ENCODE measurements at regions not wholly inside any gene's neighbourhood (a gene's known extent, or its start where the extent isn't known, plus 50 kb on each side); places are given as distances from the start of the nearest gene placed in this dataset.

DNA sequence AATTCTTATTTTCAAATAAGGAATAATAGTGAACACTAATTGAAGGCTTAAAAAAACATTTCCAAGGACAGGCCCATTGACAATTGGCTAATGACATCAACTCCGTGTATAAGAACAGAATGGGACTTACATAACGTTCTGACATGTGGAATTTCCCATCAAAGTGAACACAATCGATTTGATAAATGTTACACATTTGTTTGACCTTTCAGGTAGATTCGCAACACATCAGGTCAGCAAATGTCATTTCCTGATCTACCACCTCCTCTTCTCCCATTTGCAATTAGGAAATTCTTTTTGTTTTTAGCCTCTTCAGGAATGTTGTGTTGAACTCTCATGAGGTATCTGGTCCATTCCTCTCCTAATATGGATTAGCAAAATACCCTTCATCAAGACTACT lies 292.9 kb upstream of the SLC14A2 start (continued):
- TF ChIP-seq, protein P1, sequence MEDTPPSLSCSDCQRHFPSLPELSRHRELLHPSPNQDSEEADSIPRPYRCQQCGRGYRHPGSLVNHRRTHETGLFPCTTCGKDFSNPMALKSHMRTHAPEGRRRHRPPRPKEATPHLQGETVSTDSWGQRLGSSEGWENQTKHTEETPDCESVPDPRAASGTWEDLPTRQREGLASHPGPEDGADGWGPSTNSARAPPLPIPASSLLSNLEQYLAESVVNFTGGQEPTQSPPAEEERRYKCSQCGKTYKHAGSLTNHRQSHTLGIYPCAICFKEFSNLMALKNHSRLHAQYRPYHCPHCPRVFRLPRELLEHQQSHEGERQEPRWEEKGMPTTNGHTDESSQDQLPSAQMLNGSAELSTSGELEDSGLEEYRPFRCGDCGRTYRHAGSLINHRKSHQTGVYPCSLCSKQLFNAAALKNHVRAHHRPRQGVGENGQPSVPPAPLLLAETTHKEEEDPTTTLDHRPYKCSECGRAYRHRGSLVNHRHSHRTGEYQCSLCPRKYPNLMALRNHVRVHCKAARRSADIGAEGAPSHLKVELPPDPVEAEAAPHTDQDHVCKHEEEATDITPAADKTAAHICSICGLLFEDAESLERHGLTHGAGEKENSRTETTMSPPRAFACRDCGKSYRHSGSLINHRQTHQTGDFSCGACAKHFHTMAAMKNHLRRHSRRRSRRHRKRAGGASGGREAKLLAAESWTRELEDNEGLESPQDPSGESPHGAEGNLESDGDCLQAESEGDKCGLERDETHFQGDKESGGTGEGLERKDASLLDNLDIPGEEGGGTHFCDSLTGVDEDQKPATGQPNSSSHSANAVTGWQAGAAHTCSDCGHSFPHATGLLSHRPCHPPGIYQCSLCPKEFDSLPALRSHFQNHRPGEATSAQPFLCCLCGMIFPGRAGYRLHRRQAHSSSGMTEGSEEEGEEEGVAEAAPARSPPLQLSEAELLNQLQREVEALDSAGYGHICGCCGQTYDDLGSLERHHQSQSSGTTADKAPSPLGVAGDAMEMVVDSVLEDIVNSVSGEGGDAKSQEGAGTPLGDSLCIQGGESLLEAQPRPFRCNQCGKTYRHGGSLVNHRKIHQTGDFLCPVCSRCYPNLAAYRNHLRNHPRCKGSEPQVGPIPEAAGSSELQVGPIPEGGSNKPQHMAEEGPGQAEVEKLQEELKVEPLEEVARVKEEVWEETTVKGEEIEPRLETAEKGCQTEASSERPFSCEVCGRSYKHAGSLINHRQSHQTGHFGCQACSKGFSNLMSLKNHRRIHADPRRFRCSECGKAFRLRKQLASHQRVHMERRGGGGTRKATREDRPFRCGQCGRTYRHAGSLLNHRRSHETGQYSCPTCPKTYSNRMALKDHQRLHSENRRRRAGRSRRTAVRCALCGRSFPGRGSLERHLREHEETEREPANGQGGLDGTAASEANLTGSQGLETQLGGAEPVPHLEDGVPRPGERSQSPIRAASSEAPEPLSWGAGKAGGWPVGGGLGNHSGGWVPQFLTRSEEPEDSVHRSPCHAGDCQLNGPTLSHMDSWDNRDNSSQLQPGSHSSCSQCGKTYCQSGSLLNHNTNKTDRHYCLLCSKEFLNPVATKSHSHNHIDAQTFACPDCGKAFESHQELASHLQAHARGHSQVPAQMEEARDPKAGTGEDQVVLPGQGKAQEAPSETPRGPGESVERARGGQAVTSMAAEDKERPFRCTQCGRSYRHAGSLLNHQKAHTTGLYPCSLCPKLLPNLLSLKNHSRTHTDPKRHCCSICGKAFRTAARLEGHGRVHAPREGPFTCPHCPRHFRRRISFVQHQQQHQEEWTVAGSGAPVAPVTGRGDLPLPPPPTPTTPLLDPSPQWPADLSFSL (CRISPR knock-in tag; IDR thresholded peaks at IDR 0.05): no peak
- TF ChIP-seq, protein P2, sequence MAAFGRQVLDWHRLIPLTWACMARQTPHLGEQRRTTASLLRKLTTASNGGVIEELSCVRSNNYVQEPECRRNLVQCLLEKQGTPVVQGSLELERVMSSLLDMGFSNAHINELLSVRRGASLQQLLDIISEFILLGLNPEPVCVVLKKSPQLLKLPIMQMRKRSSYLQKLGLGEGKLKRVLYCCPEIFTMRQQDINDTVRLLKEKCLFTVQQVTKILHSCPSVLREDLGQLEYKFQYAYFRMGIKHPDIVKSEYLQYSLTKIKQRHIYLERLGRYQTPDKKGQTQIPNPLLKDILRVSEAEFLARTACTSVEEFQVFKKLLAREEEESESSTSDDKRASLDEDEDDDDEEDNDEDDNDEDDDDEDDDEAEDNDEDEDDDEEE (CRISPR knock-in tag; IDR thresholded peaks at IDR 0.05): no peak

DNA sequence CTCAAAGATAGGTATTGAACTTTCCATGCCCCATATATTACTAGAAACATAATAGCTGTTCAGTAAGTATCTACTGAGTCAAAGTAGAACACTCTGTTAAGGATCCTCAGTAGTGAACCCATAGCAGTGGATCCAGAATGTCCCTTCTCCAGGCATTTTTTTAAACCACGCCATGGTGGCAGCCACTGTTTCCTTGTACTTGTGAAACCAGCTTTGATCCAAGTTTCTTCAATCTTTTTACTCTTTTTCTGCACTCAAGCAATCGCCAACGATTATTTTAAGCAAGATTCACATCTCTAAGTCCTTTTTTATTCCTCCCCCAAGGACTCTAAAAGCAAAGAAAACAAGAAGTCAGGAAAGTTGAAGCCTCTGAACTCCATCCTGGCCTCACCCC lies 291.2 kb upstream of the SLC14A2 start:
- intact Hi-C loops (cut with micrococcal nuclease; ENCODE audit: unreplicated experiment): no loop called here
- Histone ChIP-seq H3K4me1 (ENCODE audit: insufficient read depth, low read length) (no peaks in the 10 kb centered on the region), H2AFZ (ENCODE audit: low read length) (no peak overlapping the region), H3K4me2 (ENCODE audit: low read depth, low read length) (no peak overlapping the region), H3K4me3 (replicated peaks in 1 of 3; ENCODE audit: insufficient read depth in 1 of 3, low read depth in 2 of 3, low read length in 3 of 3) (no peak overlapping the region), H3K36me3 (replicated peaks in 1 of 2; ENCODE audit: control insufficient read depth in 1 of 2, insufficient read depth in 2 of 2, low read length in 2 of 2) (no peaks in the 10 kb centered on the region), H3K9me3 (ENCODE audit: low read length) (no peaks in the 10 kb centered on the region), H3K9ac (ENCODE audit: insufficient read depth, low read depth, low read length) (no peak overlapping the region), H3K79me2 (ENCODE audit: insufficient read depth, low read length) (no peaks in the 10 kb centered on the region), H3K27me3 (ENCODE audit: control insufficient read depth in 1 of 2, insufficient read depth in 2 of 2, low read length in 2 of 2) (no peaks in the 10 kb centered on the region), H4K20me1 (ENCODE audit: insufficient read depth, low read length) (no peaks in the 10 kb centered on the region), H3K27ac (ENCODE audit: extremely low read length, insufficient read depth, low read length) (no peak overlapping the region)
- TF ChIP-seq, protein P3, sequence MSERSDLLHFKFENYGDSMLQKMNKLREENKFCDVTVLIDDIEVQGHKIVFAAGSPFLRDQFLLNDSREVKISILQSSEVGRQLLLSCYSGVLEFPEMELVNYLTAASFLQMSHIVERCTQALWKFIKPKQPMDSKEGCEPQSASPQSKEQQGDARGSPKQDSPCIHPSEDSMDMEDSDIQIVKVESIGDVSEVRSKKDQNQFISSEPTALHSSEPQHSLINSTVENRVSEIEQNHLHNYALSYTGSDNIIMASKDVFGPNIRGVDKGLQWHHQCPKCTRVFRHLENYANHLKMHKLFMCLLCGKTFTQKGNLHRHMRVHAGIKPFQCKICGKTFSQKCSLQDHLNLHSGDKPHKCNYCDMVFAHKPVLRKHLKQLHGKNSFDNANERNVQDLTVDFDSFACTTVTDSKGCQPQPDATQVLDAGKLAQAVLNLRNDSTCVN (CRISPR knock-in tag; IDR thresholded peaks at IDR 0.05; ENCODE audit: borderline replicate concordance): no peak
- TF ChIP-seq ISL2 (CRISPR knock-in tag; IDR thresholded peaks at IDR 0.05): no peak
- TF ChIP-seq SRSF9 (IDR thresholded peaks at IDR 0.05; ENCODE audit: borderline replicate concordance, insufficient read depth, low read depth, low read length, poor library complexity, severe bottlenecking): no peak
- in situ Hi-C loops (cut with HindIII; ENCODE audit: extremely low pct_ligation_motif_present, low pct_unique_long_range_greater_than_20kb): no loop called here
- no TSS peak for BruUV-seq (replicated peaks)
- WGBS (ENCODE audit: low lambda C conversion rate): 2% methylated on average over 3 of the region's 3 CpGs
- ChIA-PET POLR2A (no interaction called here), CTCF (ENCODE audit: low intra/inter-chr PET ratio, low total read pairs) (no interaction called here)
- DNase-seq (ENCODE audit: low spot score) (no peak), FAIRE-seq (no peak), ATAC-seq (no peak)
